Kidney capillary endothelial cell (primary cell): ENCODE measurements at regions not wholly inside any gene's neighbourhood (a gene's known extent, or its start where the extent isn't known, plus 50 kb on each side); places are given as distances from the start of the nearest gene placed in this dataset.

Source experiments
- DNase-seq: peaks from one replicate; pipeline ENCODE4 v3.0.0-alpha.2; 2018; ENCODE audit warnings: low spot score

DNA sequence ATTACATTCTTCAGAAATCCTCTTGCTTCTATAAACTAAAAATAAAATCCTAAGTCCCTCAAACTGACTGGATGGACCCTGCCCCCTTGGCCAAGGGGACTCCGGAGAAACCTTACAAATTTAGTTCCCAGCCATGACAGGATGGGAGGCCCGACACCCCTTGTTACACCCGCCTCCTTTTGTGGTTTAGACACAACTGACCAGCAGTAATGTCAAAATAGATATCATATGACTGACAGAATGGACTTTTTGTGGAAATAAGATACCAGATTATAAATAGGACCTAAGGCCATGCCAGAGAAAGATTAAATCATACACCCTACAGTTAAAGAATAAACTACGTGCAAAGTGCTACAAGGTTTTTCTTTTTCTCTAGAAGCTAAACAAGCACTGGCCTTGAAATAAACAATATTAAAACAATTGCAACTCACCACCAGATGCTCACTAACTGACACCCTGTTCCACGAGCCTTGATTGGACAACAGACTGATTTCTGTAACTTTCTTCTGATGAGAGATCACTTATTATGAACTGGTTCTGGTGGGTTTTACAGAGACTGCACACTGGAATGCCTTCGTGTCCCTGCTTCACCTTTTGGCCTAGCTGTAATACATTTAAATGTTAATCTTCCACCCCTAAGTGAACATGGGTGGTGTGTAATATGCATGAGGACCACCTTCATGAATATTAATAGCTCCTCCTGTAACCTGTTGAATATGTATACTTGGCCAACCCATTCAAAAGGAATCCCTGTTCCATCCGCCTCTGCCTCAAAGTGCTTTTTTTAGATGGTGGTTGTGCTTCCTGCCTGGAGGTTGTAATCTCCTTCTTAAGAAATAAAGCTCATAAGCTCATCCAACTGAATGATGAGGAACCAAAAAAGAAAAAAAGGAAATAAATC, 99.6 kb downstream of the ODF2L start:
- no peak for DNase-seq

- no peak for DNase-seq
These were observed 106.4 kb downstream of the ODF2L start for GRCh38 chr1:86289746-86290145.

GRCh38 chr1:86289161-86289560, 107.0 kb downstream of the ODF2L start:
- DNase-seq: no peak

GRCh38 chr1:86288586-86289147, 107.5 kb downstream of the ODF2L start:
- no peak for DNase-seq

- no peak for DNase-seq
These were observed 110.3 kb downstream of the ODF2L start for GRCh38 chr1:86285796-86286195.

DNA sequence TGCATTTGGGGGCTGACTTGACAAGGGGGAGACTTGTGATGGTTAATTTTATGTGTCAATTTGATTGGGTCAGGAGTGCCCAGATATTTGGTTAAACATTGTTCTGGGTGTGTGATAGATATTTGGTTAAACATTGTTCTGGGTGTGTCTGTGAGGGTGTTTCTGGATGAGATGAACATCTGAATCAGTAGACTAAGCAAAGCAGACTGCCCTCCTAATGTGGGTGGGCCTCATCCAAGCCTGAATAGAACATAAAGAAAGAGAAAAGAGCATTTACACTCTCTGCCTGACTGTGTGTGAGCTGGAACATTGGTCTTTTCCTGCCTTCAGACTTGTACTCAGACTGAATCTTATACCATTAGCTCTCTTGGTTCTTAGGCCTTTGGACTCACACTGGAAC, 113.5 kb downstream of the ODF2L start:
- DNase-seq: no peak

DNA sequence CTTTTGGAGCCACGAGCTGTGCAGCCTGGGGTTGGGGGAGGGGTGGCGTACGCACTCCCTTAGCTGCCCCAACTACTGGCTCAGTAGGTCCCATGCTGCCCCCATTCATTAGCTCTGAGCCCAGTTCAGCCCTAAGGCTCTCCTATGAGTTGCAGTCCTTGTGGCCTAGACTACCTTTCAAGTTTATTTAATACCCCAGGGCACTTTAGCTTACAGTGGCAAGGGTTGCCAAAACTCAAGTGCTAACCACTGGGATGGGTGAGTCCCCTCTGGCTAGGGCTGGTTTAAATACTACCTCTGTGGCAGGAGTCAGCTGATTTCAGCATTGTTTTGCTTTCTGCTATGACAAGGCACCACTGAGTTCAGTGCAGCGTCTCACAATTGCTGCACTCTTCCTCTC, 118.2 kb downstream of the ODF2L start:
- DNase-seq: no peak

DNA sequence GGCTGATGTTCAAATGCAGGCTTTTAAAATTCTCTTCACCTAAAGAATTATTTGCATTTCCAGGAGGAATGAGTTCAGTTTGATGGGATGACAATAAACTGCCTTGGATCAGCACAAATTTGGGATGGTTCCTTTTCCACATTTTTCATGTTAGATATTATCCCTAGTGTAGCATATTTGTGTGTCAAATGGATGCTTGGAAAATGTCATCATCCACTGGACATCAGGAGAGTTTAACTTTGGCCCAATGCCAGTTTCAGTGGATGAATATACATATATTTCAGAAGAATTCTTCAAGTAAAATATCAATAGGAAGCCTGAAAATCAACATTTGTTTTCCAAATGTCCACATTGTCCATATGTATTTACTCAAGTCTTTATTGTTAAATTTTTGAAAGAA, 116.5 kb upstream of the COL24A1 start:
- DNase-seq: no peak

DNA sequence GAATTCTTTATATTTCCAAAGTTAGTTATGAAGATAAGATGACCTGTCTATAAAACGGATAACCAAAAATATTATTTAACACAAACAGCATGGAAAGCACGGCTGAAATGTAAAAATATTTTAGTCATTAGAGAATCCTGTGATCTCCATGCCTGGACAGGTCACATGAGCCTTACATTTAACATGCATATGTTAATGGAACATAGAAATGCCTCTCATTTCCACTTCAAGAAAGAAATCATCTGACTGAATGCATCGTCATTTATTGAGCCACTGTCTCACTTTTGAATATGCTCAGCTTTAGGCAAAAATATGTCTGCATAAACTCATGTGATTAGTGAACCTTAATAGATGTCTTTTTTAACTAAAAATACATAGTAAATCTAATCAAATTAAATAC, 115.5 kb upstream of the COL24A1 start:
- no peak for DNase-seq

- no peak for DNase-seq
These were observed 114.5 kb upstream of the COL24A1 start for GRCh38 chr1:86271046-86271445.

- DNase-seq: no peak
These were observed 106.5 kb upstream of the COL24A1 start for GRCh38 chr1:86263101-86263500.

- DNase-seq: no peak
These were observed 103.9 kb upstream of the COL24A1 start for GRCh38 chr1:86260476-86260875.

- no peak for DNase-seq
These were observed 102.8 kb upstream of the COL24A1 start for GRCh38 chr1:86259390-86259789.

- no peak for DNase-seq
These were observed 101.5 kb upstream of the COL24A1 start for GRCh38 chr1:86258101-86258500.

DNA sequence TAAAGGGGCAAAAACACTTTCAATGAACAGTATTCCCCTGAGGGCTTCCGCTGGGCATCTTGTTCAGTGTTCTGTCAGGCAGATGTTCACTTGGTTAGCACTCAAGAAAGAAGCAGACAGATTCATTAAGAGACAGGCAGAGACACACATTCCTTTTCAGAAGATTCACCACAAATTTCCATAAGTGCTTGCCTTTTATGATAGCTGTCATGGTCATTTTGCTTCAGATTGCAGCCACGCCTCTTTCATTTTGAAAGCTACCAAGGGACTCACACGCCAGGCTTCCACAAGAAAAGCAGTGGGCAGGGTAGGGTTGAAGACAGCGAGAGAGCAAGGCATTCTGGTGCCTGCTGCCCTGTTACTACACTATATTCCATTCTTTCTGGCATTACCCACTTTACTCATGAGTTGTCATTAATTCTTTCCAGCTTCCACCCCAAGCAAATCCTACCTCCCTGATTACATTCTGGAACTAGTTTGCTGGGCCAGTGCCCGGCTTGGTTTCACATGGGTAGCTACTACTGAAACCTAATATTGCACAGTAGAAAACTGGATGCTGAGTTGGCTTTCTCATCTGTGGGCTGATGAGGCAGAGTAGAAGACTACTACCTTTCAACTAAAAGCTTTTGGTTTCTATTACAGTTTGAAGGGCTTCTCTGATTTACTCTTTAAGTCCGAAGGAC, 91.2 kb upstream of the COL24A1 start:
- no peak for DNase-seq

GRCh38 chr1:86245566-86246190, 89.1 kb upstream of the COL24A1 start:
- no peak for DNase-seq

DNA sequence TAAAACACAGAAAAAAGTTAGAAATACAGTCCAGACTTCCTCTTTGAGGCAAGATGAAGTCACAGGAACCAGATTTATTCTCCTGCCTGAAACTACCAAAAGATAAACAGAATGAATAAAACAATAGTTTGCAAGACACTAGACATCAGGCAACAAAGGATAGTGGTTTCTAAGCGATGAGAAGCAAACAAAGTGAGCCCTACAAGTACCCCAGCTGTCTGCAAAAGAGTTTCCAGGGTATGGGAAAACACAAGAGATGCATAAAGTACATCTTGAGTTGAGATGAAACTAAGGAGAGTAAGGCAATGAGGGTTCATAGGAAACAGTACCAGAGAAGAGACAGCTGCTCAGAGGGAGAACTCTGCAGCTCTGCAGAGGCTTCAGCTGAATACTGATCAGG, 83.3 kb upstream of the COL24A1 start:
- no peak for DNase-seq

DNA sequence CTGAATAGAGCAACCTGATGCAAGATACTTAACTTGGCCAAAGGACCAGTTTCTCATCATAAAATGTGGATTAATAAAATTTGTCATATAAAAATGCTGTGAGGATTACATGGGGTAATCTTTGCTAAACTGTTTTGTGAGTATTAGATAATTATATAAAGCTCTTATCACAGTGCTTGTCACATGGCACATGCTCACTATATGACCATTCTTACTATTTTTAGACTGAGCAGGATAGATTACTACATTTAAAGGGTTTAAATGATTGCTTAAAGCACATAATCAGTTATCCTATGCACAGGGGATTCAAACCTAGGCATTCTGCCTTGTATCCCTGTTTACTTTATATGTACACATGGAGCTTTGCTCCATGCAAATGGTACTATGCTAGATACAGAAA, 82.9 kb upstream of the COL24A1 start:
- DNase-seq: no peak

DNA sequence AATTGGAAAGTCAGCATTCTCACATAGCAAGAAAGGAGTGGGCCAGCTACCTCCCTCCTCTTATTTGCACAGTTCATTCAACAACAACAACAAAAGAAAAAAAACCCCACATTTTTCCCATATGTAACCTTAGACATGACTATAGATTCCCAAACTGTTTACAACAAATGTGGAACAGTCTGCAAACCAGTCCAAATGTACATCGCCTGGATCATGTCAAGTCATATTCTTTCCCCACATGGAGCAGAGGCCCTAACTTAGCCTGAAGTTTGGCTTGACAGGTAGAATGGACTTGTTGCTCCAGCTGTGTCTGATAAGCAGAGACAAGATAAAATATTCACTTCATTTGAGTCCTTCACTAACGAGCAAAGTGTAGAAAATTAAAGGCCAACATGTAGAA, 81.7 kb upstream of the COL24A1 start:
- DNase-seq: no peak

DNA sequence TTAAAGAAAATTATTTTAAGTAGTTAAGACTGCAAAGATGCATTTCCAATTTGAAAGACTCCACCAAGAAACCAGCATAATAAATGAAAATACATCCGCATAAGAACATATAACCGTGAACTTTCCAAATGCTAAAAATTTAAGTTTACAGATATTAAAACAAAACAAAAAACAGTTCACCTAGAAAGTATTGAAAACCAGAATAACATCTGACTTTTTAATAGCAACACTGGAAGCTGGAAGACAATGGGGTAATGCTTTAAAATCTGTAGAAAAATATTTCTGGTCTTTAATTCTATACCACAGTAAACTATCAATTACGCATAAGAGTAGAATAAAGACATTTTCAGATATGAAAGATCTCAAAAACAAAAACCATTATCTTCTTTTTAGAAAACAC, 79.3 kb upstream of the COL24A1 start:
- no peak for DNase-seq

DNA sequence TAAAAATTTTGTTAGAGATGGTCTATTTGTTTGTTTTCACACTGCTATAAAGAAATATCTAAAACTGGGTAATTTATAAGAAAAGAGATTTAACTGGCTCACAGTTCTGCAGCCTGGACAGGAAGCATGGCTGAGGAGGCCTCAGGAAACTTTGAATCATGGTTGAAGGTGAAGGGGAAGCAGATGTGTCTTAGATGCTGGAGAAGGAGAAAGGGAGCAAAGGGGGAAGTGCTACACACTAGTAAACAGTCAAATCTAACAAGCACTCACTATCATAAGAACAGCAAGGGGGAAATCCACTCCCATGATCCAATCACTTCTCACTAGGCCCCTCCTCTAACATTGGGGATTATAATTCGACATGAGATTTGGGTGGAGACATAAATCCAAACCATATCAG, 76.8 kb upstream of the COL24A1 start:
- DNase-seq: no peak

DNA sequence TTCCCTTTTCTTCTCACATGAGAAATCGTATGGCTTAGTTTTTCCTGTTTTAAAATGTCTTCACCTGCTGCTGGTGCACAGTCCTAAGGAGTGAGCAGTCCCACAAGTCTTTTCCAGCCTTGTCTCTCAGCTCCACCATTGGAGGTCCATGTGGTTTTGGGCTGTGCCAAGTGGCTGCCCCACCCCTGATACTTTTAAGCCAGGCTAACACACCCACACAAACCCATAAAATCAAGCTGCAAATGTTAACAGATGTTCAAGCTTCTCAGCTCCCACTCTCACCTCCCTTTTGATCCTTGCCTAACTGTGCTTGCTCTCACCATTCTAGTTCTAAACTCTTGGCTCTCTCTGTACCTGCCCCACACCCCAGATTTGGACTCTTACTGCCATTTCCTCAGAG, 74.5 kb upstream of the COL24A1 start:
- DNase-seq: no peak
